HK-2 (cell line): ENCODE measurements at regions not wholly inside any gene's neighbourhood (a gene's known extent, or its start where the extent isn't known, plus 50 kb on each side); places are given as distances from the start of the nearest gene placed in this dataset.
A peak's percentile ranks its signal among the peaks of the same experiment; 100 is the strongest.

Experiments
- DNase-seq: peaks from one replicate; pipeline ENCODE4 v3.0.0-alpha.2; 2018; ENCODE audit not compliant: unreplicated experiment

DNA sequence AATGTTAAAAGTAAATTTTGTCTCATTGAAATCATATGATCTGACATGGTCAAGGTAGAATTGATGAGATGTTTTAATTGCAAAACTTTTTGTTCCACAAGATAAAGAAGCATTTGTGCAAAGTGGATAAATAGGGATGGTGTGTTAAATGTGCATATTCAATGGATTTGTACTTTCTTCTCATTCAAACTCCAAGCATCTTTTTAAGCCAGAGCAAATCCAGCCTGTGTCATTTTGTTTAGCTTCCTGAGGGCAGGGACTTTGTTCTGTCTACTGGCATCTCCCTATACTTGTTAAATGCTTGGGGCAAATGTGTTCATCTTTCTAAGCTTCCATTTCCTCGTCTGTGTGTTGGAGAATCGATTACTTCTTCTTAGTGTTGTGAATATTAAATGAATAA, 200.3 kb downstream of the SLIT2 start:
- DNase-seq = no peak

- no peak for DNase-seq
Measured at GRCh38 chr4:20454515-20454914, 202.8 kb downstream of the SLIT2 start.

DNA sequence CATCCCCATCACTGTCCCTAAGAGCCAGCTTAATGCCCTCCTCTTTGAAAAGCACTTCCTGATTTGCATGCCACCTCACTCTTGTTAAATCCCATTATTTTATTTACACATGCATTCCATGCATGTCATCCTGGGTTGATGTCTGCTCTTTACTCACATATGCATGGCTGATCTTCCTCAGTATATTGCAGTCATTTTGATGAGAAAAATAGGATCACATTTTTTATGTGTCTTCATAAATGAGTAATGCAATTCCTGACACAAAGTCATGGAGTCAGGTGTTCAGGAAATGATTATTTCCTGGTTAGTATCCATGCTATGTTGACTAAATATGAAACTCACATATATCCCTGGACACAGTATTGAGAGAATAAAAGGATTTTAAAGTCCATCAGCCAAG, 204.7 kb downstream of the SLIT2 start:
- DNase-seq = no peak

DNA sequence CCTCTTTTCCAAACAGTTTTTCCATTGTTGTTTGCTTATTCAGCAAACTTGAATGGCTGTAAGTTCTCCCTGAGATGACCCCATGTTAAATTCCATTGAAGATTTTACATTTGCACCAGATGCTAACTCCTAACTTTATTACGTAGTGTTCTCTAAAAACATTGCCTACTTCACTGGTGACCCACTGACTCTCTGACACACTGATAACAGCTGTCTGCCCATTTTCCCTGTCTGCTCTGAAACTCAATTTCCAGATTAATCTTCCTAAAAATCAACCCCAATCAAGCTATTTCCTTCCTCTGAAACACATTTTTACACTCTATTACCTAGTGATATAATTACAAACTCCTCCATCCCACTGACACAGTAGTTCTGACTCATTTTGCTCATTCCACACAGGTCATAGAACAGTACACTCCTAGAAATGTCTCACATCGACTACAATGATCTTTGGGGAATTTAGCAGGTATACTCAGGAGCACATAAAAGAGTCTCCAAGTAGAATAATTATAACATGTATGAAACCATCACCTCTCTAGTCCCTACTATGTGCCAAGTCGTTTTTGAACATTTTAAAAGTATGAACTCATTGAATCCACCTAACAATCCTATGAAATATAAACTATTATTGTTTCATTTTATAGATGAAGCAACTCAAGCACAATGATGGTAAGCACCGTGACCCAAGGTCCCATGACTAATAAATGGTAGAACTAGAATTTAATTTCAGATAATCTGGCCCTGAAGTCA, 210.9 kb downstream of the SLIT2 start:
- no peak for DNase-seq

DNA sequence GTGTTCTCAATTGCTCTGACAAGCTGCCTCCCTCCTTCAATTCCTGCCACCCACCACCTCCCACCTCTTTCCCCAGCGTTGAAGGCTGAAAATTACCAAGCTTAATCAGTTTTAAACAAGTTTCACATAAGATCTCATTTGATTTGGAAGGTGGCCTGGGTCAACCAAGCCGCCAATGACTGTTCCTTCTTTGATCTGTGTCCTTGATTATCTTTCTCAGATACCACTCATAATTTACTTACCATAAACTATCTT, 211.4 kb downstream of the SLIT2 start:
- DNase-seq = no peak

DNA sequence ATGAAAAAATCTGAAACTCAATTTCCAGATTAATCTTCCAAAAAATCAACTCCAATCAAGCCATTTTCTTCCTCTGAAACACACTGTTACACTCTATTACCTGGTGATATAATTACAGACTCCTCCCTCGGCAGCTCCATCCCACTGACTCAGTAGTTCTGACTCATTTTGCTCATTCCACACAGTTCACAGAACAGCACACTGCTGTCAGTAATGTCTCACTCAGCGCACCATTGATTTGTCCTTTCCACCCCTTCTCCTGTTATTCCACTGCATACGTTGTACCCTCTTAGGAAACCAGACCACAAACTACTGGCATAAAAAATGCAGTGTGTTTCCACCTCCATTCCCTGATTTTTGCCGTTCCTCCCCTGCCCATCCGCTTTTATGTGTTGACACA, 212.7 kb downstream of the SLIT2 start:
- DNase-seq = peak; percentile 45

DNA sequence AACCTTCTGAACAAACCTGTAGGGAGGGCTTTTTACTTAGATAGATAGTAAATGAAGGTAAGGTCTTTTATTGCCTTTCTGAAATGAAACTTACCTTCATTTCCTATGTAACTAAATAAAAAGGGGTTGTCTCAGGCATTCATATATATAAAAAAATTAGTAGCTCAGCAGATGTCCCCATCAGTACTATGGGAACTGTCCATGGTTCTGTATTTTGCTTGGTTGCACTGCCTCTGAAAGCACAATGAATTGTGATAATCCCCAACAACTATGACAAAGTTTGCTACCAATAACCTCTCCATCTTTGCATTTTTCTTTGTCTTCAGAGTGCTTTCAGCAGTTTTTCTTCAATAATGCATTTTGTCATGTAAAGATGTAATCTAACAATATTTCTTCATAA, 222.4 kb downstream of the SLIT2 start:
- DNase-seq = no peak

GRCh38 chr4:20478412-20478811, 221.8 kb upstream of the PACRGL start:
- DNase-seq = no peak

DNA sequence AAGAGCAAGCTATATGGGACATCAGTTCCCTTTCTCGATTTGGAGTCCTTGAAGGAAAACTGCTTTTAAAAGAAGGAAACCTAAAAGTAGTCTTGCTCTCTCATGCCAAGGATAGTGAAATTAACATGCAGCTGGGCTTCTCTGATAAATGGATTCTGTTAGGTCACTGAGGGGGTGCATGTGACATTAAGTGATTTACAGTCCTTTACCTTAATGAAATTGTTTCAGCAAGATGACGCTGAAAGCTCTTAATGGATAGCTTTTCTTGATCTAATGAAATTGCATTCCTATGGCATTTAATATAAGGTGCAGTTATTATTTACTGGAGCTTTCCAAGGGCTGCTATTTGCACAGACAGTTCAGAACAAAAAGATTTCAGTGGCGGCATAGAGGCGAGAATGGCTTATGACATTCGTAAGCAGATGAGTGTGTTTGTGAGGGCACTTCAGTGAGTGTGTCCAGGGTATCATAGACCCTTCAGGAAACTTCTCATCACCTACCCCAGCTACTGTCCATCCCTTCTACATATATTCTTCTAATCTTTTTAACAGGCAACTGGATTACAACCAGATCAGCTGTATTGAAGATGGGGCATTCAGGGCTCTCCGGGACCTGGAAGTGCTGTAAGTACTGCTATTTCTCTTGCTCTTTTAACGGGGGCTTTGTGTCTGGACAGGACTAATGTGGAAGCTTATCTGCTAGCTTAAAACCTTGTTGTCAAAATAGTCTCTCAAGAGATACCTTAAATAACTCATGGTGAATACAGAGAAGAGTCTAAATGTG, 219.9 kb upstream of the PACRGL start:
- no peak for DNase-seq

- DNase-seq = no peak
Measured at GRCh38 chr4:20483416-20483815, 216.8 kb upstream of the PACRGL start.

- DNase-seq = no peak
Measured at GRCh38 chr4:20486433-20486832, 213.8 kb upstream of the PACRGL start.

DNA sequence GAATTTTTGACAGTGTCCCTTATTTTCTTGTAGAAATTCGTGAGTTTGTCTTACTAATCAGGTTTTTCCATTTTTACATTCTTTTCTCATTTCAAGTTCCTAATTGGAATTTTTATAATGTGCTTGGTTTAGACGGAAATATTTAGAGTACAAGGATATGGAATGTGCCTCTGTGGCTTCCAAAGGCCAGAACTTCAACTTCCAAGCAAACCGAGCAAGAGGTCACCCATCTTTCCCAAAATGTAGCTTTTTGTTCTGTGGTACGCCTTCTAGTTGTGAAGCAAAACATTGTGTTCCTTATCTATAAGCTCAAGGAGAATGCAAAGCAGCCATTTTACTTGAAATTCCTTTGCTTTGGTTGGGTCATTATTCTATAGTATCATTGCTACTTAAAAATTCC, 212.8 kb upstream of the PACRGL start:
- DNase-seq = no peak

DNA sequence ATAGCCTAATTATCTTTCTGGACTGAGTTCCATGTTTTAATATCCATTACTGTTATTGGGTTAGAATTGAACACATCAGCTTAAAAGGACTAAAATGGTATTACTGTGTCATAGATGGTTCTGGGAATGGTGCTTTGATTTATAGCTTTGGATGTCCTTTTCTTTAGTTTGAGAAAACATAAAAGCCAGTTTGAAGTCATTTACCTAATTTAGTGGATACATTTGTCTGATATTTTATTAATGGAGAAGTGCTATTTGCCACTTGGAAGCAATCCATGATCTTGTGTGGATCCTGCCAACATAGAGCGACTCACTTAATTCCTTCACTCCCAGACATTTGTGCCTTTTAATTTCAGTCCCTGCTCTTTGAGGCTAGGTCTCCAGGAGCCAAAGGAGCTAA, 212.4 kb upstream of the PACRGL start:
- DNase-seq = no peak

GRCh38 chr4:20490734-20491133, 209.5 kb upstream of the PACRGL start:
- no peak for DNase-seq

GRCh38 chr4:20493761-20494353, 206.4 kb upstream of the PACRGL start:
- no peak for DNase-seq

DNA sequence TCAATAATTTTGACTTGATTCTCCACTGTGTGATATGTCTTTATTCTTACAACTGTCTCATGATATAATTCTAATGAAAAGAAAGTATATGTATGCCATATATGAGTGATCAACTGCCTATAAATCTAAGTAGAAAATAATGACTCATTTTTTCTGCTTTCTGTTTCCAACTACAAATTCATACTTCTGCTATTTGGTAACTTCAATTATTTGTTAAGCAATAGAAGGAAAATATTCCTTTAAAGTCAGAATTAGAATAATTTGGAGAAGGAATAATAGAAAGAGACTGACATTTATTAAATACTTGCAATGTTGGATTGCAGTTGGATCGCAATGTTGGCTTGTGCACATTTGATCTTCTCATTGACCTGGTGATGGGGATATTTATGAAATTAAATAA, 204.2 kb upstream of the PACRGL start:
- DNase-seq = no peak

GRCh38 chr4:20504146-20504545, 196.1 kb upstream of the PACRGL start:
- DNase-seq = no peak

DNA sequence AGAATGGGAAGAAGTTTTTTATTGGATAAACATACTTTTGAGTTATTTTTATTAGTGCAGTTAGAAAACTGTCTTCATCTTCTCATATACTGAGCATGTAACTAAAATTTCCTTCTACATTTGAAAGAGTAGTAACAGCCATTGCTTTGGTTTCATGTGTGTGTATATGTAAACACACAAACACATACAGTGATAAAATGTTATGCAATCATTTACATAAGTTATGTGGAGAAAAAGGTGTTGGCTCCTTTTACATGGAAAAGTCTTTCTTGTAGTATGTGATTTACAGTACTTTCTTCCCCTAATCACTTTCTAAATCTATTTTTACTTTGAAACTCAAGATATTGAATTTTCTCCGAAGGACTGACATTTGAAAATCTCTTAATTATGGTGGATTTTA, 194.3 kb upstream of the PACRGL start:
- no peak for DNase-seq

GRCh38 chr4:20506827-20507226, 193.4 kb upstream of the PACRGL start:
- DNase-seq = no peak

DNA sequence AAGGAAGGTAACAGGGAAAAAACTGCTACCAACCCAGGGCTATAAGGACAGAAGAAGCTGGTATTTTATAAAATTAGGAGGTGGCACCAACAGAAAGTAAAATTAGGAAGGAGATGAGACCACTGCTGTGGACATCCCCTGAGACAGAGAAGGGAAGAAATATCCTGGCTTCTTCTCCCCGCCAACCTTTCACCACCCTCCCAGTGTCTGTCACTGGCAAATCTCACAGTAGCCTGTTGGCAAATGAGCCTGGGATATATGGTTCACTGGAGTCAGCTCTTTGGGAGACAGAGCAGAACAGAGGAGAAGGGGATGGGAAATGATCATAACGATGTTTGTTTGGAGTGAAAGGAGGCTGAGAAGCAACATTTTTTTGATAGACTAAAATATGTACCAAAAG, 190.9 kb upstream of the PACRGL start:
- no peak for DNase-seq

GRCh38 chr4:20512033-20512792, 188.0 kb upstream of the PACRGL start:
- DNase-seq = no peak

GRCh38 chr4:20512985-20513384, 187.3 kb upstream of the PACRGL start:
- no peak for DNase-seq

DNA sequence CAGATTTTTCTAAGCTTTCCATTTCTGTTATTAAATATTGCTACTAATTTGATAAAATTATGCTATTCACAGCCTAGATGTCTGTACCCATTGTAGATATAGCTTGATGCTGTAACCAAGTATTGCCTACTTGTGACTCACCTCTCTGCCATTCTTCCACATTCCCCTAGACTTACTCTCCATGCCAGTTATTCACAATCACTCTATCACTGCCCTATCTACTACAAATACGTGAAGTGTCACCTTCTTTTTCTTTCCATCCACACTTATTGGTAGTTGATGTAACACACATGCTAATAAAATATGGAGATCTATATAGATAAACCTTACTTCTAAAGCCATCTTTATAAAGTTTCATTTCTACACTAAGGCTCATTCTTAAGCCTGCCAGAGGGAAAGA, 179.4 kb upstream of the PACRGL start:
- DNase-seq = no peak
